SJSA1 (cell line): ENCODE measurements at regions not wholly inside any gene's neighbourhood (a gene's known extent, or its start where the extent isn't known, plus 50 kb on each side); places are given as distances from the start of the nearest gene placed in this dataset.

Source experiments
- DNase-seq, 2 experiments: peaks; one replicate each; pipeline ENCODE4 v3.0.0-alpha.2; 2015 to 2020; ENCODE audit warnings: low spot score in 2 of 2, low read depth in 1 of 2
- H3K27ac ChIP-seq: fragments of 250-450 bp; sonication (Bioruptor Pico); 2 replicates; pipeline ENCODE4 v1.5.1; 2020; ENCODE audit warnings: mild to moderate bottlenecking, moderate library complexity
- H3K27me3 ChIP-seq: fragments of 250-450 bp; sonication (Bioruptor Pico); replicated peaks from 2 replicates; pipeline ENCODE4 v1.5.1; 2020; ENCODE audit warnings: mild to moderate bottlenecking, moderate library complexity
- H3K36me3 ChIP-seq: fragments of 250-450 bp; sonication (Bioruptor Pico); 2 replicates; pipeline ENCODE4 v1.5.1; 2020; ENCODE audit warnings: mild to moderate bottlenecking
- H3K4me1 ChIP-seq: fragments of 250-450 bp; sonication (Bioruptor Pico); replicated peaks from 2 replicates; pipeline ENCODE4 v1.6.1; 2021; ENCODE audit warnings: mild to moderate bottlenecking
- H3K4me3 ChIP-seq: fragments of 250-450 bp; sonication (Bioruptor Pico); 2 replicates; pipeline ENCODE4 v1.5.1; 2020; ENCODE audit warnings: mild to moderate bottlenecking
- H3K9me3 ChIP-seq: fragments of 250-450 bp; sonication (Bioruptor Pico); replicated peaks from 2 replicates; pipeline ENCODE4 v1.5.1; 2020; ENCODE audit warnings: mild to moderate bottlenecking

DNA sequence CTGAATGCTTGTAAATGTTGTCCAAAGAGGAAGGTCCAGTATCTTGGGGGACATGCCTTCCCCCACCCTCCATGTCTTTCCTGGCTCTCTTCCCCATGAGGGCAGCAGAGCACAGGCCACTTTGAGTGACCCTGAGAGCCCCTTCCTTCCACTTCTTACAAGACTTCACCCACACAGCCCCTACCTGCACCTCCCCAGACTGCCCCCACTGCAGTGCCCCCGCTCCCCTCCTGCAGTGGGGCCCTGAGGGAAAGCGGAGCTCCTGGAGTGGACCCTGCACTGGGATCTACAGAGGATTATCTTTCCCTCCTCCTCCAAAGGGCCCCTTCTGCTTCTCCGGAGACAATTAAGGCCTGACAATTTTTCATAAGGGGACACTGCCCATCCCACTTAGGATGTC is 326.8 kb downstream of the TCERG1L start:
- Histone ChIP-seq H3K27ac (no peak overlapping the region), H3K9me3 (no peaks in the 10 kb centered on the region; the same call in none of the 2 replicates), H3K27me3 (no peaks in the 10 kb centered on the region), H3K36me3 (no peaks in the 10 kb centered on the region), H3K4me3 (no peak overlapping the region), H3K4me1 (no peaks in the 10 kb centered on the region)
- DNase-seq = no peak

DNA sequence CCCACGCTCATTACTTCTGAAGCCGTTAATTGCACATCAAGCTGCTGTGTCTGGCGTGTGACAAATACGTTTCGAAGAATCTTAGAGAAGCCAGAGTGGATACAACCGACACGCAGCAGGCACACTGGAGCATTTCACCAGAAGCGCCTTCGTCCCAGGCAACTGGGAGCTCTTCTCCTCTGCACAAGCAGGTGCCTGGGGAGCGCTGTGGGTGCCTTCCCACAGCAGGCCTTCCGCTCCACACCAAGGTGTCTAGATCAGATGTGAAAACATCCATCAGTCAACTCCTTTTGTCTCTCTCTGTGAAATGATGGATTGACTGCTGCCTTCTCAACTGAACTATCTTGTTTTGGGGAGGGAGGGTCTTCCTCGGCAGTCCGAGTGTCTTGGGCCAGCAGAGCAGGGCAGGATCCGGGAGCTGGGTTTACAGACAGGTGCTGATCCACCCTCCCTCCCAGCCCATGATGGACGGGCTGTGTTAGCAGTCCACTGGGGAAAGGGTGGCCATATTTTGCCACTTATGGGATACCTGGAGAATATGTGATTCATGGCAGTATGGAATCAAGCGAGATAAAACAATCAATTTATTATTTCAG is 326.3 kb downstream of the TCERG1L start:
- H3K9me3 ChIP-seq = no peaks in the 10 kb centered on the region; the same call in none of the 2 replicates
- H3K36me3 ChIP-seq = no peaks in the 10 kb centered on the region
- H3K4me3 ChIP-seq = no peak overlapping the region
- H3K4me1 ChIP-seq = no peaks in the 10 kb centered on the region
- no peak for DNase-seq
- H3K27ac ChIP-seq = no peak overlapping the region
- H3K27me3 ChIP-seq = no peaks in the 10 kb centered on the region

- no peaks in the 10 kb centered on the region for H3K4me1 ChIP-seq
- no peaks in the 10 kb centered on the region; the same call in none of the 2 replicates for H3K9me3 ChIP-seq
- no peak overlapping the region for H3K4me3 ChIP-seq
- H3K27ac ChIP-seq = no peak overlapping the region
- no peaks in the 10 kb centered on the region for H3K36me3 ChIP-seq
- DNase-seq = no peak
- no peaks in the 10 kb centered on the region for H3K27me3 ChIP-seq
These were observed 324.7 kb downstream of the TCERG1L start for GRCh38 chr10:130986846-130987245.

DNA sequence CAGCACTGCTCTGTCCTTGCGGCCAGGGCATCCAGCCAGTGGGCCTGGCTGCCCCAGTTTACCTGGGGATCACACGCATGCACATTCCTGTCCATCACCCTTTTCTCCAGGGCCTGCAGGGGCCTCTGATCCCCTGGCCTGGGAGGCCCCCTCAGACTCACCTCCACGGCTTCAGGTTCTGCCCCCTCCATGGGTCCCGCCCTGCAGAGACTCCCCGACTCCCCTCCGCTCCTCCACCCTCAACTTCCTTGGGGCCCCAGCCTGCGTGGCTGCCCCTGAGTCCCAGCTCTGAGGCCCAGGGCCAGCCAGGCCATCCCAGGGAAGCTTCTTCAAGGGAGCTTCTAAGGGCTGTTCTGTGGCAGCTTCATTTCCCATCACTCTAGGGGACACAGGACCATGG is 324.1 kb downstream of the TCERG1L start:
- Histone ChIP-seq H3K27ac (no peak overlapping the region), H3K4me3 (no peak overlapping the region), H3K36me3 (no peaks in the 10 kb centered on the region), H3K4me1 (no peaks in the 10 kb centered on the region), H3K9me3 (no peaks in the 10 kb centered on the region; the same call in none of the 2 replicates), H3K27me3 (no peaks in the 10 kb centered on the region)
- DNase-seq = no peak

DNA sequence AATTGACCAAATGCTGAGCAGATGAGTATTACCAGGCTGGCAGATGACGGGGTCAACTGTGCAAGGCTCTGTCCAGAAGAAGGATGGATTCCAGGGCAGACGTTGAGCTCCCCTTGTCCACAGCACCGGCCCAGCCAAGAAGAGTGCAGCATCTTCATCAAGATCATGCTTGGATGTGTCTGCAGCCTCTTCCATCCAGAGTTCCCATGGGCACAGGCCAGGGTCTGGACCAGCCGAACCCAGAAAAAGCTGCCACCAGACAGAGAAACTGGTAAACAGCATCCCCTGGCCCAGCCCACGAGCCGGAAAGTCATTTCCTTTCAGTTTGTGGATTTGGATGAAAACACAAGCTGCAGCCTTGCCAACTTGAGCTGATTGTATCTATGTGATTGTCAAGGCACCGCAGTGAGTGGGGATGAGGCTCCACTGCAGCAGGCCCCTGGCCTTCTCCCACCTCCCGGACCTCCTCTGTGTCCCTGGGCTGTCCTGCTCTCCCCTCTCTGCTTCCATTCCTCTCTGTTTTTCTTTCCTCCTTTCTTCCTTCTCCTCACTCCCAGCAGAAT is 321.8 kb downstream of the TCERG1L start:
- Histone ChIP-seq H3K9me3 (no peaks in the 10 kb centered on the region; the same call in none of the 2 replicates), H3K4me1 (no peaks in the 10 kb centered on the region), H3K27ac (no peak overlapping the region), H3K36me3 (no peaks in the 10 kb centered on the region), H3K4me3 (no peak overlapping the region), H3K27me3 (no peaks in the 10 kb centered on the region)
- DNase-seq = no peak

DNA sequence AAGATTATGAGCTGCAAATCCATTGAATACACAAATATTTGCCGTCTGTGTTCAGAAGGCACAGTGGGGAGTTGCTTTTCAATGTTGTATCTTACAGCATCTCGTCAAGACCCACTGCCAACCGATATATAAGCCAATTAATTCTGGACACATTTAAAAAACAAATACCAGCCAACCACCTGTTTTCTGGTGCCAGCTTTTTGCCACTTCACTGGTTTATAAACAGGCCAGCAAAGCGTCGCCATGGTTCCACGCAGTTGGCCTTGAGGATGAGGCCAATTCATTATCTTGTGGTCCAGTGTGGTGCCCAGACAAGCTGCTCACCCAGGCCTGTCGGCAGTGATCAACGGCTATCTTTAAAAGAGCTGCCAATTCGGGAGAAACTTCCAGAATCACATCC is 321.0 kb downstream of the TCERG1L start:
- no peaks in the 10 kb centered on the region for H3K4me1 ChIP-seq
- no peaks in the 10 kb centered on the region for H3K27me3 ChIP-seq
- no peaks in the 10 kb centered on the region for H3K36me3 ChIP-seq
- no peak overlapping the region for H3K4me3 ChIP-seq
- no peak overlapping the region for H3K27ac ChIP-seq
- H3K9me3 ChIP-seq = no peaks in the 10 kb centered on the region; the same call in none of the 2 replicates
- no peak for DNase-seq

DNA sequence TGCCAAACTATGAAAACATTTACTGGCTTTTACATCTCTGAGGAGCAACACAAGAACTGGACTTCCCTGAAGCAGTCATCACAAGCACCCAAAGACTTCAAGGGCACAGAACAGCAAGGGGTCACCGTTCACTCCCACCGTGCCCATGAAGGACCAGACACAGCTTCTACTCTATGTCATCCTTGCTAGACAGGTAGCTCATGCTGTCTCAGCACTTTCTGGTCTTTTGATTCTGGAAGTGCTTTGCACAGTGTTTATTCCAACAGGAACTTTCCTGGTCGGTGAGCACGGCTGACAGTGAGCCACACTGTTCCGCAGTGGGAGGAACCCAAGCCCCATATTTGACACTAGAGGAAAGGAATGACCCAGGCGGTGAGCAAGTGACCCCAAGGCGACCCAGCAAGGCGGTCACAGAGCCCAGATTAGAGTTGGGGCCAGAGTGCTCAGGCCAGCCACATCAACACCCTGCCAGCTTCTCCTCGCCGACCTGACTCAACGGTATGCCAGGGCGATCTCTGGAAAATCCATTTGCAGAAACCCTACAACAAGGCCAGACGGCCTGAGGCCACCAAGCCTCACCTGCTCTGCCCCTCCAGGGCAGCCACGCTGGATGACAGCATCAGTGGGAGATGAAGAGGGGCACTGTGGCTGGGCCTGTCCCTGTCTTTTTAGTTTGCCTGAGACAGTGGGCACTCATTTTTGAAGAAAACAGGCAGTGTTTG is 318.6 kb downstream of the TCERG1L start:
- DNase-seq = no peak
- Histone ChIP-seq H3K9me3 (no peaks in the 10 kb centered on the region; the same call in 1 of the 2 replicates), H3K4me1 (no peaks in the 10 kb centered on the region), H3K27ac (no peak overlapping the region), H3K4me3 (no peak overlapping the region), H3K36me3 (no peaks in the 10 kb centered on the region), H3K27me3 (no peaks in the 10 kb centered on the region)

DNA sequence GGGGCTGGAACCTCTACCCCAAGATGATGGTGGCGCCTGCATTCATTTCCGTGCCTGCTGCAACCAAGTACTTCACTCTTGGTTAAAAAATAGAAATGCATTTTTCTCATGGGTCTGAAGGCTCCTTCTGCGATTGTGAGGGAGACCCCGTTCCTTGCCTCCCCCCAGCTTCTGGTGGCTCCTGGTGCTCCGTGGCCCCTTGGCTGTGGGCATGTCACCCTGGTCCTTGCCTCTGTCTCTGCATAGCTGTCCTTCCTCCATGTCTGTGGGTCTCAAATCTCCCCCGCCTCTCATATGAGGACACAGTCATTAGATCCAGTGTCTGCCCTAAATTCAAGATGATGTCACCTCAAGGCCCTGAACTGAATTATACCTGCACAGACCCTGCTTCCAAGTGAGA is 317.9 kb downstream of the TCERG1L start:
- no peaks in the 10 kb centered on the region for H3K4me1 ChIP-seq
- no peaks in the 10 kb centered on the region for H3K36me3 ChIP-seq
- DNase-seq = no peak
- H3K4me3 ChIP-seq = no peak overlapping the region
- no peaks in the 10 kb centered on the region; the same call in 1 of the 2 replicates for H3K9me3 ChIP-seq
- H3K27me3 ChIP-seq = no peaks in the 10 kb centered on the region
- H3K27ac ChIP-seq = no peak overlapping the region

GRCh38 chr10:130994191-130994590 is 317.3 kb downstream of the TCERG1L start:
- no peak overlapping the region for H3K4me3 ChIP-seq
- no peak for DNase-seq
- H3K36me3 ChIP-seq = no peaks in the 10 kb centered on the region
- no peaks in the 10 kb centered on the region for H3K4me1 ChIP-seq
- H3K27ac ChIP-seq = no peak overlapping the region
- no peaks in the 10 kb centered on the region; the same call in 1 of the 2 replicates for H3K9me3 ChIP-seq
- no peaks in the 10 kb centered on the region for H3K27me3 ChIP-seq

DNA sequence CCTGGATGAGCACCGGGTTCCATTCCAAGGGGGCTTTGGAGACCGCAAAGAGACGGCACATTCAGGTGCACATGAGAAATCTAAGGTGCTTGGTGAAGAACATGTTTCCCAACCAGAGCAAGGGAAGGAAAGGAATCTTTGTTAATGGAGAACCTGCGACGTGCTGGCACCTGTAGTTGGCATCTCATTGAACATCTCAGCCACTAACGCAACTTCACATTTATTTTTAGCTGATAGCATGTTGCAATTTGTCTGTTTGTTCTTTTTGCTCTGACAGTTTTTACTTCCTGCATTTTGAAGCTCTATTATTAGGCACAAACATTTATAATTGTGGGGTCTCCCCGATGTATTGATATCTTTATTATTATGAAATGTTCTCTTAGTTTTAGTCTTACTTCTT is 316.7 kb downstream of the TCERG1L start:
- Histone ChIP-seq H3K9me3 (no peaks in the 10 kb centered on the region; the same call in none of the 2 replicates), H3K36me3 (no peaks in the 10 kb centered on the region), H3K27me3 (no peaks in the 10 kb centered on the region), H3K27ac (no peak overlapping the region), H3K4me3 (no peak overlapping the region), H3K4me1 (no peaks in the 10 kb centered on the region)
- DNase-seq = no peak

GRCh38 chr10:130997267-130998045 is 314.1 kb downstream of the TCERG1L start:
- Histone ChIP-seq H3K9me3 (no peaks in the 10 kb centered on the region; the same call in none of the 2 replicates), H3K36me3 (no peaks in the 10 kb centered on the region), H3K27ac (no peak overlapping the region), H3K27me3 (no peaks in the 10 kb centered on the region), H3K4me3 (no peak overlapping the region), H3K4me1 (no peaks in the 10 kb centered on the region)
- DNase-seq = no peak

GRCh38 chr10:130998046-130998435 is 313.5 kb downstream of the TCERG1L start:
- Histone ChIP-seq H3K27me3 (no peaks in the 10 kb centered on the region), H3K27ac (no peak overlapping the region), H3K36me3 (no peaks in the 10 kb centered on the region), H3K4me1 (no peaks in the 10 kb centered on the region), H3K4me3 (no peak overlapping the region), H3K9me3 (no peaks in the 10 kb centered on the region; the same call in none of the 2 replicates)
- DNase-seq = no peak

DNA sequence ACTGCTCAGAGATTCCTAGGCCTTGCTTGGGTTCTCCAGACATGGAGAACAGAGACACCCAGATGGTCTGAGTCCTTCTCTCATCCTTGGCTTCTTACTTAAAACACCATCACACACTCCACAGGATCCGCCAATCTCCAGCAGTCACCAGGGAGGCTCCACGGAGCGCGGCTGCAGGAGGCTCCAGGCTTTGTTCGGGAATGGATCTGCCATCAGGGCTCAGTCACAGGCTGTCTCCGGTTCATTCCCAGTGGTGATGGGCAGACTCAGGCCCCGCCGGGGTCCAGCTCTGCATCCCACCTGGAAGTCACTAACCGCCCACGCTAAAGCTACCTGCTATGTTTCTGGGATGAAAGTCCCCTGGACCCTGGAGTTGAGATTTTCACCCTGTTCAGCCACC is 312.9 kb downstream of the TCERG1L start:
- Histone ChIP-seq H3K4me1 (no peaks in the 10 kb centered on the region), H3K9me3 (no peaks in the 10 kb centered on the region; the same call in none of the 2 replicates), H3K27ac (no peak overlapping the region), H3K27me3 (no peaks in the 10 kb centered on the region), H3K4me3 (no peak overlapping the region), H3K36me3 (no peaks in the 10 kb centered on the region)
- no peak for DNase-seq
